Limb (tissue), 2 donors: ENCODE measurements at regions not wholly inside any gene's neighbourhood (a gene's known extent, or its start where the extent isn't known, plus 50 kb on each side); places are given as distances from the start of the nearest gene placed in this dataset.
A peak's percentile ranks its signal among the peaks of the same experiment; 100 is the strongest.
"Not testable (repeated sequence)": the region's sequence is repeated elsewhere in the genome, so short reads cannot be mapped to it uniquely, and the experiment has no call there.

ENCODE experiments used
- DNase-seq, 2 donors: peaks; one replicate each; pipeline ENCODE4 v3.0.0-alpha.2; 2016; ENCODE audit errors: extremely low spot score in 2 of 2

DNA sequence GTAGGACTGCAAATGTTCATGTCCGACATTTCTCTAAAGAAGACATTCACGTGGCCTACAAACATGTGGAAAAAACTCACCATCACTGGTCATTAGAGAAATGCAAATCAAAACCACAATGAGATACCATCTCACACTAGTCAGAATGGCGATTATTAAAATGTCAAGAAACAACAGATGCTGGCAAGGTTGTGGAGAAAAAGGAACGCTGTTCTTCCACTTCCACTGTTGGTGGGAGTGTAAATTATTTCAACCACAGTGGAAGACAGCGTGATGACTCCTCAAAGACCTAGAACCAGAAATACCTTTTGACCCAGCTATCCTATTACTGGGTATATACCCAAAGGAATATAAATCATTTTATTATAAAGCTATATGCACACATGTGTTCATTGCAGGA, 253.9 kb upstream of the UBASH3B start:
- DNase-seq = not testable (repeated sequence)

GRCh38 chr11:122399375-122399774, 256.1 kb upstream of the UBASH3B start:
- no peak for DNase-seq

DNA sequence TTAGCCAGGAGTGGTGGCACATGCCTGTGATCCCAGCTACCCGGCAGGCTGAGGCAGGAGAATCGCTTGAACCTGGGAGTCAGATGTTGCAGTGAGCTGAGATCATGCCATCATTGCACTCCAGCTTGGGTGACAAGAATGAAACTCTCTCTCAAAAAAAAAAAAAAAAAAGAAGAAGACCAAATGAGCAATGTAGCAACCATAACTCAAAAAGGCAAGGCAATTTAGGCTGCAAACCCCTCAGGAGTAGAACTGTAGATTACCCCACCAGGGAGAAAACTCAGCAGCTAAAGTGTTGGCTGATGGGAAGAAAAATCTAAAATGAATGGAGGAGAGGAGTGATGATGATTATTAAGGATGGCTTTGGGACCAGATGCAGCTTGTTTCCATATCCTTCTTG, 256.7 kb upstream of the UBASH3B start:
- DNase-seq = no peak

GRCh38 chr11:122398167-122398566, 257.4 kb upstream of the UBASH3B start:
- no peak for DNase-seq

DNA sequence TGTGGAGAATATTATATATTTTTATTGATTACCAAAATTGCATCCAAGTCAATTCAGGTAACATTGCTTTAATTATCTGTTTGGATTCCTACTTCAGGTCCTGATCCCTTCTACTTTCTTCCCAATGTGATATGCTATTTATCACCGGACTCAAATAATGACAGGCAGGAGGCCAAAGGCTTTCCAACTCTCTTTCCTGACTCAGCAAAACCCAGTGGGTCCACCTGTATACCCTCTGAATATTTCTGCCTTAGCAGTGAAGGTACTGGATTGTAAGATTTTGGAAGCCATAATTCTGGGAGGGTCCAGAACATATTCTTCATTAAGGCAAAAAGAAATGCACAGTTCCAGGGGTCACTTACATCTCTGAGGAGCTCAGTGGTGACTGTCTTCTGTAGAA, 260.2 kb upstream of the UBASH3B start:
- DNase-seq = no peak

GRCh38 chr11:122394313-122394712, 261.2 kb upstream of the UBASH3B start:
- peak in 1 of 2 donors; percentile 40 for DNase-seq

- DNase-seq = no peak
Measured at GRCh38 chr11:122393209-122393860, 262.2 kb upstream of the UBASH3B start.

GRCh38 chr11:122392508-122392907, 263.0 kb upstream of the UBASH3B start:
- DNase-seq = no peak

DNA sequence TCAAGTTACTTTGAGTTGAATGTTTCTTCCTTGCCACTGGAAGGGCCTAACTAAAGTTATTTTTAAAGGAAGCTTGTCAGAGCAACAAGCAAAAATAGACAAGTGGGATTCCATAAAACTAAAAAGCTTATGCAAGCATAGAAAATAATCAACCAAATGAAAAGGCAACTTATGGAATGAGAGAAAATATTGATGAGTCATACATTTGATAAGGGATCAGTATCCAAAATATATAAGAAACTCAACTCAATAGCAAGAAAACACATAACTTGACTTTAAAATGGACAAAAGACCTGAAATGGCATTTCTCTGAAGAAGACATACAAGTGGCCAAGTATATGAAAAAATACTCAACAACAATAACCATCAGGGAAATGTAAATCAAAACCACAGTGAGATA, 264.5 kb upstream of the UBASH3B start:
- DNase-seq = no peak

DNA sequence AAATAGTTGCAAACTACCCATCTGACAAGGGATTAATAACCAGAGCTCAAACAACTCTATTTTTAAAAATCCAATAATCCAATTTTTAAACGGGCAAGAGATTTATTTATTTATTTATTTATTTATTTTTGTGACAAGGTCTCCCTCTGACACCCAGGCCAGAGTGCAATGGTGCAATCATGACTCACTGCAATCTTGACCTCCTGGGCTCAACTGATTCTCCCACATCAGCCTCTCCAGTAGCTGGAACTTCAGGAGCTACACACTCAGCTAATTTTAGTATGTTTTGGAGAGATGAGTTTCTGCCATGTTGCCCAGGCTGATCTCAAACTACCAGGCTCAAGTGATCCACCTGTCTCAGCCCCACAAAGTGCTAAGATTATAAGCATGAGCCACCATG, 267.2 kb upstream of the BLID start:
- no peak for DNase-seq

GRCh38 chr11:122375687-122376399, 259.8 kb upstream of the BLID start:
- DNase-seq = no peak

DNA sequence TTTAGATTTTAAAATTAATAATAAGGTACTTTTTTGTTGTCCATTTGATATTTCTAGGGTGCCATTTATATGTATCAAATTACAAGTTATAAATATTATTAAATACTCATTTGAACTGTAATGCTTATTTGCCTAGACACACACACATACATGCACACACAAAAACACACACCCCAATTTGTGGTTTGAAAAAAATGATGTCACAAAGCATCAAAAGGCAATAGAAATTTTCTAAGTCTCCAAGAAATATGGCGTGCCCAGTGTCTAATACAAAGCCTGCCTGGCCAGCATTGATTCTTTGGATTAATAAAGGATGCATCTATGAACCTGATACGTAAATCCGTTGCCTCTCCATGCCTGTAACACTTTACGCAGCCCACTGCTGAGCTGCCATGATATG, 252.8 kb upstream of the BLID start:
- DNase-seq = no peak

- peak; percentile 54 to 84 for DNase-seq
Measured at GRCh38 chr11:122367809-122368231, 251.8 kb upstream of the BLID start.

DNA sequence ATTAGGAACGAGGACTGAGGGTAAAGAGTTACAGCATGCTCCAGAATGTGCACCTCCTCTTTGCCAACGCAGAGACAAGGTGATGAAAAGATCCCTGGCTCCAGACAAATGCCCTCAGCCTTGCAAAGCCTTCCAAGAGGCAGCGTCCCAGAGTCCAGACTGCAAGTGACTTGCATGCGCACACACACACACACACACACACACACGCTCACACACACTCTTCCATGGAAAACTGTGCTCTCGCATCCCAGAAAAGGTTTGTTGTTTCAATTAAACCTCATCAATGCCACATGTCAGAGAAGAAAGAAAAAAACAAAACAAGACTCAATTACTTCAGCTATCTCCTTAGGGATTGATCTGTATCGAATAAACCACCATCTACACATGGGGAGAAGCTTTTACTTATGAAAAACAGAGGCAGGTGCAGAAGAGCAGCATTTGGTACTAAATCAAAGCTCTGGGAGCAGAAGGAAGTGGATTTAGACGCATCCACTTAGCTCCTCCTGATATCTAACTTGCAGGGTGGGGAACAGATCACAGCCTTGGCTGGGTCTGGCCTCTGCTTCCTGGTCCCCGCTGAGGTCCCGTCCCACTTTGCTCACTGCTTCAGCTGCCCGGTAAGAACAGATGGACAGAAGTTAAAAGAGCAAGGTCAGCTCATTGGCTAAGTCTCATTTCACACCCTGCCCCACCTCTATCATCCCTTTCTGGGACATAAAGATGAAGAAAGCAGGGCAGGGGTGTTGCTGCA, 249.8 kb upstream of the BLID start:
- peak in 1 of 2 donors; percentile 69 for DNase-seq

DNA sequence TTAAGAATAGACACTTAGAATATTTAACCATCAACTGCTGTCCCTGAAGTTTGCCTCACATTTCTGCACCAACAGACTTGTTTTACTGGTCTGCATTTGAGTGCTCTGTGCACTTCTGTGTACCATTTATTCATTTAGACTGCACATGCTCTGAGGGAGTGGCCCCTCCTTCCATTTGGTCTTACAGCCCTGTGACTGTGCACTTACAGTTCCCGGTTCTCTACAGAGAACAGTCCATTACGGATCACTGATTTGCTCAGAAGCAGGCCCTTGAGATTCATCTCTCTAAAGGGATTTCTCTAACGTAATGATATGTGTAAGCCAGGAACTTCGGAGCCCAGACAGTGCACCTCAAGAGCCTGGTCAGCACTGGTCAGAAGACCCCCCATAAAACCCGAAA, 247.3 kb upstream of the BLID start:
- no peak for DNase-seq

DNA sequence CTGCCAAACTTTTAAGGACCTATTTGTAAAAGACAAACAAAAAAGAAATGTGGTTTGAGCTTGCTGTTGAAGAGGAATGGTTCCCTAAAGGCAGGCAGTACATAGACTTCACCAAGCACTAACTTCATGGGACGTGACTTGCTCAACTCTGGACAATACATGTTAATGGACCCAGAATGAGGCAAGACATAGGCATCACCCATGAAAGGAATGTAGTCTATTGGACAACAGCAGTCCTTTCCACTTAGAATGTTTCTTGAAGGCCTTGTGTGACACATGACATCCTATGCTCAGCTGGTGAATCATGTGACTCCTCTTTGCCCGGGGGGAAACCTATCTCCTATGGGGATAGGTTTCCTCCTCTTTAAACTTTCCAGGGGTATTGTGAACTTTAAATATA, 246.4 kb upstream of the BLID start:
- no peak for DNase-seq

GRCh38 chr11:122360875-122361274, 244.9 kb upstream of the BLID start:
- no peak for DNase-seq

DNA sequence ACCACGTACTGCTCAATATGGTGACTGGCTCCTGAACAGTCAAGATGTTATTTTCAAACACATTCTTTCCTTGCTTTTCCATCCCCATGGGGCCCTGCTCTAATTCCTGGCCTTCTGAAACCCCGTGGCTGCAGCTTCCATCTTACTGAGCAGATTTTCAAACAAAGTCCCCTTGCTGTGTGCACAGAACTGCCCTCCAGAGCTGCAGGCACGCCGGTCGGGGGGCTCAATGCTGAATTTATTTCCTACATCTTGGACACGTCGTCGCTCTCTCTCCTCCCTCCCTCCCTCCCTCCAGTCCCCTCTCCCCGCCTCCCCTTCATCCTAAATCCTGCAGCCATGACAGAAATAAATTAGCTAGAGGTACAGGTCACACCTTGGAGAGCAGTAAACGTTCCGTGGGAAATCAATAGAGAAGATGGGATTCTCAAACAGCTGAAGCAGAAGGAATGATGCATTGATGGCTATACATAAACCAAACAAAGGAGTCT, 243.1 kb upstream of the BLID start:
- peak in 1 of 2 donors; percentile 64 for DNase-seq

- DNase-seq = no peak
Measured at GRCh38 chr11:122358292-122358691, 242.3 kb upstream of the BLID start.

DNA sequence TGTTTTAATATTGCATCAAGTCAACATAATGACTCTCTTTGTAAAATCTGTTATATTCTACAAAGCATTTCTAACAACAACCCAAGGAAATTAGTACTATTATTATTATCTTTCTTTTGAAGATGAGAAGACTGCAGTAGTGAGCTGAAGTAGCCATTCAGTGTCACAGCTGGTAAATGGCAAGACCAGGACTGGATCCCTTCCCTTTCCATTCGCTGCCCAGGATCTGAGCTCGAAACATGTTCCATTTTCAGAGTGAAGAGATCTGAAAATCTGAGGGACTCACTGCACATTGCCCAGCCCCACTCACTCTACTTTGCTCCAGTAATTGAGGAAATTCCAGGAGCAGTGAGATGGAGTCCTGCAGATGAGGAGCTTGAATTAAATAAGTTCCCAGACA, 240.0 kb upstream of the BLID start:
- DNase-seq = no peak

GRCh38 chr11:122354025-122354697, 238.1 kb upstream of the BLID start:
- peak in 1 of 2 donors; percentile 39 for DNase-seq

DNA sequence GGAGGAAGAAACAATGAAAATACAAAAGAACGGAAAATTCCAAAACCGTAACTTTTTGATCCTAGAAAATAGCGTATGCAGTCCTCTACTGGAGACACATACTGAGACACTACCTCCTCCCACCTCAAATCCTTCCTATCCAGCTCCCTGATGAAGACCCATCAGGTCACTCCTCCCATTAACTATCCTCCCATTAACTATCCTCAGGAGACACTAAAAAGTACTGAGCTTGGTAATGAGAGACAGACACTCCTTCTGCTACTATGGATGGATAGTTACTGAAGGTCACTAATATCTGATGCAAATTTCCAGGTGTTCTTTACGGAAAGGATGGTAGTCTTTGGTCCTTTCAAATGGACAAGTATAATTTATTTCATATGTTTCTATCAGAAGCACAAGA, 237.5 kb upstream of the BLID start:
- no peak for DNase-seq
